ENCODE measurements at regions not wholly inside any gene's neighbourhood (a gene's known extent, or its start where the extent isn't known, plus 50 kb on each side); places are given as distances from the start of the nearest gene placed in this dataset.

DNA sequence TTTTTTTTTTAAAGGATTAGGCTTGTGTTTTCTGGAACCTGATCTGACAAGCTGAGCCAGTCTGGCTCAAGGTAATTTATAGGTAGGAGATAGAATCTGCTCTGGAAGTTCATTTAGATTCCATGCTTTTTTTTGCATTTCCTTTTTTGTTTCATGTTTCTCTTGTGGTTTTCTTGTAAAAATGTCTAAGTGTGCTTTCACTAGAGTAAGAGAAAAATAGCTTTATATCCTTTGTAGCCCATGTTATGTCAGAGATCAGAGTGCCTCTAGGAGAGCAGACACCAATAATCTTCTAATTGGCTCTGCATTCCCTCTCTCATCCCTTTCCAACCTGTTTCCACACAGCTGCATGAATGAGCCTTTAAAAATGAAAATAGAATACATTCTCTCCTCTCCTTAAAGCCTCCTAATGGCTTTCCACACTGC, 389.8 kb upstream of the KCNMB2 start:
- CTCF ChIA-PET = no interaction called here
- no peak for DNase-seq (ENCODE audit: low read depth, low spot score)
- no peak overlapping the region for H3K4me3 ChIP-seq (ENCODE audit: low read depth, low read length)
- no peak overlapping the region for H3K27ac ChIP-seq (ENCODE audit: low read depth, low read length)
- TF ChIP-seq, protein P1, sequence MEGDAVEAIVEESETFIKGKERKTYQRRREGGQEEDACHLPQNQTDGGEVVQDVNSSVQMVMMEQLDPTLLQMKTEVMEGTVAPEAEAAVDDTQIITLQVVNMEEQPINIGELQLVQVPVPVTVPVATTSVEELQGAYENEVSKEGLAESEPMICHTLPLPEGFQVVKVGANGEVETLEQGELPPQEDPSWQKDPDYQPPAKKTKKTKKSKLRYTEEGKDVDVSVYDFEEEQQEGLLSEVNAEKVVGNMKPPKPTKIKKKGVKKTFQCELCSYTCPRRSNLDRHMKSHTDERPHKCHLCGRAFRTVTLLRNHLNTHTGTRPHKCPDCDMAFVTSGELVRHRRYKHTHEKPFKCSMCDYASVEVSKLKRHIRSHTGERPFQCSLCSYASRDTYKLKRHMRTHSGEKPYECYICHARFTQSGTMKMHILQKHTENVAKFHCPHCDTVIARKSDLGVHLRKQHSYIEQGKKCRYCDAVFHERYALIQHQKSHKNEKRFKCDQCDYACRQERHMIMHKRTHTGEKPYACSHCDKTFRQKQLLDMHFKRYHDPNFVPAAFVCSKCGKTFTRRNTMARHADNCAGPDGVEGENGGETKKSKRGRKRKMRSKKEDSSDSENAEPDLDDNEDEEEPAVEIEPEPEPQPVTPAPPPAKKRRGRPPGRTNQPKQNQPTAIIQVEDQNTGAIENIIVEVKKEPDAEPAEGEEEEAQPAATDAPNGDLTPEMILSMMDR (IDR thresholded peaks at IDR 0.05; ENCODE audit: low read depth, low read length) = no peak
- no peaks in the 10 kb centered on the region for H3K9me3 ChIP-seq (ENCODE audit: control insufficient read depth, insufficient read depth, low read length)
- H3K27me3 ChIP-seq (ENCODE audit: control insufficient read depth, insufficient read depth, low read length) = no peaks in the 10 kb centered on the region
- POLR2A ChIA-PET = no interaction called here

DNA sequence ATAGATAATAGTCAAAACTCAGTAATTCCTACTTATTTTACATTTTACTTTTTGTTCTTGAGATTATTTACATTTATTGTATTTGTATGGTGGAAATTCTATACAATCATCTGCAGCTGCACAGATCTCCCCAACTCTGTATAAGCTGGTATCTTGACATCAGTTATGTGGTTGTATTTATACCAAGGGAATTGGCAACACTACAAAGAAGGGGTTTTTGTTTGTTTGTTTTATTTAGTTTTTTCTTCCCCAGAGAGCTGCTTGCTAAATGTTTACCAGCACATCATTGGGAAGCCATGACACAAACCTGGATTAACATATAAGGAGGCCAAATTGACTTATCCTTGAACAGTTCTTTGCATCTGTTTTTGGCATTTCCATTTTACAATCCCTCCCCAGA, 389.2 kb upstream of the KCNMB2 start:
- no peak for DNase-seq (ENCODE audit: low read depth, low spot score)
- no peaks in the 10 kb centered on the region for H3K27me3 ChIP-seq (ENCODE audit: control insufficient read depth, insufficient read depth, low read length)
- no peak overlapping the region for H3K27ac ChIP-seq (ENCODE audit: low read depth, low read length)
- H3K9me3 ChIP-seq (ENCODE audit: control insufficient read depth, insufficient read depth, low read length) = no peaks in the 10 kb centered on the region
- no peak overlapping the region for H3K4me3 ChIP-seq (ENCODE audit: low read depth, low read length)
- ChIA-PET CTCF (no interaction called here), POLR2A (no interaction called here)
- TF ChIP-seq, protein P1 (IDR thresholded peaks at IDR 0.05; ENCODE audit: low read depth, low read length) = no peak

DNA sequence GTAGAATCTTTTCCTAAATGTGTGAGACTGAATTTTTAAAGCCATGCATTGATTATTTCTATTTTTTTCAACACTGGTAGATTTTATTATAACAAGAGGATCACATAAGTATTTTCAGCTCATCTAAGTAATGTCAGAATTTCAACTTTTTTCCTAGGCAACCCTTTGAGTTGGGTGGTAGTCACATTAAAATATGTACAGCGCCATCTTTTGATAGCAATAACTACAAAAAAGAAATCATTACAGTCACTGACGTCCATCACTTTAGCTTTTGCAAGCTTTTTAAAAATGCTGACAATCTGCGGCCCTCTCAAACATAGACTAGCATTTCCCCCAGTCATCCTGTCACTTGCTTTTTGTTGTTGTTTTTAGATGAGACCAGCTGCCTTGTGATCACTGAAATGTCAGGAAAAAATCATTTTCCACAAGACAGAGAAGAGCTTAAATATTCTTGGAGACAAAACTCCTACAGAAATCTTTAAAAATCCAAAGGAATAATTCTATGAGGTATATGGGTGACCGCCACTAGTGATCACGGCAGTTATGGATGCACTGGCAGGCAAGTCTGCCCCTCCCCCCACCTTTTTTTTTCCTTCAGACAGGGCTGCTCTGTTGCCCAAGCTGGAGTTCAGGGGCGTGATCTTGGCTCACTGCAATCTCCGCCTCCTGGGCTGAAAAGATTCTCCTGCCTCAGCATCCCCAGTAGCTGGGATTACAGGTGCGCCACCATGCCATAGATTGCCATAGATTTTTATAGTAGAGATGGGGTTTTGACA, 384.0 kb upstream of the KCNMB2 start:
- DNase-seq (ENCODE audit: low read depth, low spot score) = no peak

DNA sequence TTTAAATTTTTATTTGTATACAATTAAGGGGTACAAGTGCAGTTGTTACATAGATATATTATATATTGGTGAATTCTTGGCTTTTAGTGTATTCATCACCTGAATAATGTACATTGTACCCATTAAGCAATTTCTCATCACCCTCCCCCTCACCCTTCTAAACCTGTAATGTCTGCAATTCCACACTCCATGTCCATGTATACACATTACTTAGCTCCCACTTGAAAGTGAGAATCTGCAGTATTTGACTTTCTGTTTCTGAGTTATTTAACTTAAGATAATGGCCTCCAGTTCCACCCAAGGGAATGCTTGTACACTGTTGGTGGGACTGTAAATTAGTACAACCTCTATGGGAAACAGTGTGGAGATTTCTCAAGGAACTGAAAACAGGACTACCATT, 383.2 kb upstream of the KCNMB2 start:
- Histone ChIP-seq H3K4me3 (ENCODE audit: low read depth, low read length) (no peak overlapping the region), H3K27ac (ENCODE audit: low read depth, low read length) (no peak overlapping the region), H3K9me3 (ENCODE audit: control insufficient read depth, insufficient read depth, low read length) (no peaks in the 10 kb centered on the region), H3K27me3 (ENCODE audit: control insufficient read depth, insufficient read depth, low read length) (no peaks in the 10 kb centered on the region)
- TF ChIP-seq, protein P1 (IDR thresholded peaks at IDR 0.05; ENCODE audit: low read depth, low read length) = no peak
- ChIA-PET CTCF (no interaction called here), POLR2A (no interaction called here)
- DNase-seq (ENCODE audit: low read depth, low spot score) = no peak

More for the DNA sequence above, 384.0 kb upstream of the KCNMB2 start:
- Histone ChIP-seq H3K27ac (ENCODE audit: low read depth, low read length) (no peak overlapping the region), H3K9me3 (ENCODE audit: control insufficient read depth, insufficient read depth, low read length) (no peaks in the 10 kb centered on the region), H3K4me3 (ENCODE audit: low read depth, low read length) (no peak overlapping the region), H3K27me3 (ENCODE audit: control insufficient read depth, insufficient read depth, low read length) (no peaks in the 10 kb centered on the region)
- TF ChIP-seq, protein P1 (IDR thresholded peaks at IDR 0.05; ENCODE audit: low read depth, low read length) = no peak
- POLR2A ChIA-PET = no interaction called here
- CTCF ChIA-PET = no interaction called here

DNA sequence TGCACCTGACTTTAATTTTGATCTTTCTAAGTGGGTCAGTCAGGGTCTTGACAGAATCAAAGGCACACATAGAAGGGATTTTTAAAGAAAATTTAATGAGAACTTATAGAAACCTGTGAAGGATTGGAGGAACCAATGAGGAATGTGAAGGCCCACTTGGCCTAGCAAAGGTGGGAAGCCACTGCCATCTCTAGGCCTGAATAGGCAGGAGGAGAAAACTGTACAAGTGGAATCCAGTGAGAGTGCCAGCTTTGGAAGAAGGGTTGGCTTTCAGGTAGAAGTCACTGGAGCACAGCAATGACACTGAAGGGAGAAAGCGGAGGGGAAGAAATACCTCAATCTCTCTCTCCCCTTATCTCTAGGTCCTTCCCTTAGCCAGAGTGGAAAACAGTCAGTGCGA, 380.7 kb upstream of the KCNMB2 start:
- no peaks in the 10 kb centered on the region for H3K27me3 ChIP-seq (ENCODE audit: control insufficient read depth, insufficient read depth, low read length)
- no peak overlapping the region for H3K4me3 ChIP-seq (ENCODE audit: low read depth, low read length)
- ChIA-PET POLR2A (no interaction called here), CTCF (no interaction called here)
- H3K9me3 ChIP-seq (ENCODE audit: control insufficient read depth, insufficient read depth, low read length) = no peaks in the 10 kb centered on the region
- no peak for DNase-seq (ENCODE audit: low read depth, low spot score)
- TF ChIP-seq, protein P1 (IDR thresholded peaks at IDR 0.05; ENCODE audit: low read depth, low read length) = no peak
- no peak overlapping the region for H3K27ac ChIP-seq (ENCODE audit: low read depth, low read length)
